HL-60 (cell line): ENCODE measurements at regions not wholly inside any gene's neighbourhood (a gene's known extent, or its start where the extent isn't known, plus 50 kb on each side); places are given as distances from the start of the nearest gene placed in this dataset.

ENCODE experiments used
- GABPA ChIP-seq: IDR thresholded peaks from 2 replicates; pipeline ENCODE4 v1.6.1; 2012; ENCODE audit warnings: low read depth
- POLR2AphosphoS5 ChIP-seq: IDR thresholded peaks from 2 replicates; pipeline ENCODE4 v1.6.1; 2012; ENCODE audit warnings: low read depth
- SPI1 ChIP-seq: IDR thresholded peaks from 2 replicates; pipeline ENCODE4 v1.6.1; 2012; ENCODE audit warnings: low read depth, mild to moderate bottlenecking, borderline replicate concordance
- TF ChIP-seq, protein P1 (sequence below): IDR thresholded peaks from one replicate; pipeline ENCODE4 v1.5.1; 2011; ENCODE audit warnings: low read length, control low read depth, inconsistent platforms; ENCODE audit not compliant: insufficient read depth
- TF ChIP-seq, protein P2 (sequence below): IDR thresholded peaks from 2 replicates; pipeline ENCODE4 v1.6.1; 2012; ENCODE audit warnings: low read depth; ENCODE audit not compliant: insufficient replicate concordance

DNA sequence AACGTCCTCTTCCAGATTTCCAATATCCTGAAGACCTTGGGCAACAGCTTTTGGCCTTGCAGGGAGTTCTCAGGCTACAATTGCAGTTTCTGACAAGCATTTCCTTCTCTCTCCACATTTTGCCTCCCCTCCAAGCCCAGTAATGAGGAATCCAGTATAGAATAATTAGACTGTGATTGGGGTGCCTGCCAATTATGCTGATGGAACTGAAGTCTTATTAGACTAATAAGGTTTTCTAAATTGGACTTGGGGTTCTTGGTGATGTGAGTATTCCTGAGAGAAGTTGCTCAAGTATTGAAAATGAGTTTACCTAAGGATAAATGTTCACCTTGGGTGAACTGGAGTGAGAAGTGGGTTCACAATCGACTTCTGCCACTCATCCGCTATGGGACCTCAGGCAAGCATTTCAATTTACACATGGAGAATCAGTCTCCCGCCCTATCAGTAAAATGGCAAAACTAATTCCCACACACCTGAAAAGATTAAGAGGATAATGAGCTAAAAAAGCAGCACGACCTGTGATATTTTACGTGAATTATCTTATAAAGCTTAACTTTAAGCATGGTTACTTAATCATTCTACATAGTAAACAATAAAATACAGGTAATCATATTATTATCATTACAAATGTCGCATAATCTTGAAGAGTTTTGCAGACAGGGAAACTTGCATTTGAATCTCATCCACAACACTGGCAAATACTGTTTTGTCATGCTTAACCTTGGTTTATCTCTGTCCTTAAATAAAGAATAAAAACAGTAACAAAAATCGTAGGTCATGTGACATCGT is 628.0 kb downstream of the TMEM114 start:
- TF ChIP-seq, protein P1, sequence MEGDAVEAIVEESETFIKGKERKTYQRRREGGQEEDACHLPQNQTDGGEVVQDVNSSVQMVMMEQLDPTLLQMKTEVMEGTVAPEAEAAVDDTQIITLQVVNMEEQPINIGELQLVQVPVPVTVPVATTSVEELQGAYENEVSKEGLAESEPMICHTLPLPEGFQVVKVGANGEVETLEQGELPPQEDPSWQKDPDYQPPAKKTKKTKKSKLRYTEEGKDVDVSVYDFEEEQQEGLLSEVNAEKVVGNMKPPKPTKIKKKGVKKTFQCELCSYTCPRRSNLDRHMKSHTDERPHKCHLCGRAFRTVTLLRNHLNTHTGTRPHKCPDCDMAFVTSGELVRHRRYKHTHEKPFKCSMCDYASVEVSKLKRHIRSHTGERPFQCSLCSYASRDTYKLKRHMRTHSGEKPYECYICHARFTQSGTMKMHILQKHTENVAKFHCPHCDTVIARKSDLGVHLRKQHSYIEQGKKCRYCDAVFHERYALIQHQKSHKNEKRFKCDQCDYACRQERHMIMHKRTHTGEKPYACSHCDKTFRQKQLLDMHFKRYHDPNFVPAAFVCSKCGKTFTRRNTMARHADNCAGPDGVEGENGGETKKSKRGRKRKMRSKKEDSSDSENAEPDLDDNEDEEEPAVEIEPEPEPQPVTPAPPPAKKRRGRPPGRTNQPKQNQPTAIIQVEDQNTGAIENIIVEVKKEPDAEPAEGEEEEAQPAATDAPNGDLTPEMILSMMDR: no peak
- no peak for TF ChIP-seq POLR2AphosphoS5
- TF ChIP-seq, protein P2, sequence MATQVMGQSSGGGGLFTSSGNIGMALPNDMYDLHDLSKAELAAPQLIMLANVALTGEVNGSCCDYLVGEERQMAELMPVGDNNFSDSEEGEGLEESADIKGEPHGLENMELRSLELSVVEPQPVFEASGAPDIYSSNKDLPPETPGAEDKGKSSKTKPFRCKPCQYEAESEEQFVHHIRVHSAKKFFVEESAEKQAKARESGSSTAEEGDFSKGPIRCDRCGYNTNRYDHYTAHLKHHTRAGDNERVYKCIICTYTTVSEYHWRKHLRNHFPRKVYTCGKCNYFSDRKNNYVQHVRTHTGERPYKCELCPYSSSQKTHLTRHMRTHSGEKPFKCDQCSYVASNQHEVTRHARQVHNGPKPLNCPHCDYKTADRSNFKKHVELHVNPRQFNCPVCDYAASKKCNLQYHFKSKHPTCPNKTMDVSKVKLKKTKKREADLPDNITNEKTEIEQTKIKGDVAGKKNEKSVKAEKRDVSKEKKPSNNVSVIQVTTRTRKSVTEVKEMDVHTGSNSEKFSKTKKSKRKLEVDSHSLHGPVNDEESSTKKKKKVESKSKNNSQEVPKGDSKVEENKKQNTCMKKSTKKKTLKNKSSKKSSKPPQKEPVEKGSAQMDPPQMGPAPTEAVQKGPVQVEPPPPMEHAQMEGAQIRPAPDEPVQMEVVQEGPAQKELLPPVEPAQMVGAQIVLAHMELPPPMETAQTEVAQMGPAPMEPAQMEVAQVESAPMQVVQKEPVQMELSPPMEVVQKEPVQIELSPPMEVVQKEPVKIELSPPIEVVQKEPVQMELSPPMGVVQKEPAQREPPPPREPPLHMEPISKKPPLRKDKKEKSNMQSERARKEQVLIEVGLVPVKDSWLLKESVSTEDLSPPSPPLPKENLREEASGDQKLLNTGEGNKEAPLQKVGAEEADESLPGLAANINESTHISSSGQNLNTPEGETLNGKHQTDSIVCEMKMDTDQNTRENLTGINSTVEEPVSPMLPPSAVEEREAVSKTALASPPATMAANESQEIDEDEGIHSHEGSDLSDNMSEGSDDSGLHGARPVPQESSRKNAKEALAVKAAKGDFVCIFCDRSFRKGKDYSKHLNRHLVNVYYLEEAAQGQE: no peak
- TF ChIP-seq SPI1: no peak
- TF ChIP-seq GABPA: no peak
